ENCODE measurements at regions not wholly inside any gene's neighbourhood (a gene's known extent, or its start where the extent isn't known, plus 50 kb on each side); places are given as distances from the start of the nearest gene placed in this dataset.

GRCh38 chr9:116067566-116067965, 86.0 kb upstream of the PAPPA start (continued):
- no peak for TF ChIP-seq ARID3A (IDR thresholded peaks at IDR 0.05; ENCODE audit: low read depth, low read length)
- TF ChIP-seq GFI1 (CRISPR knock-in tag; IDR thresholded peaks at IDR 0.05; ENCODE audit: borderline replicate concordance) = no peak
- no peak for TF ChIP-seq SIX4 (CRISPR knock-in tag; IDR thresholded peaks at IDR 0.05)
- TF ChIP-seq ZNF878 (CRISPR knock-in tag; IDR thresholded peaks at IDR 0.05) = no peak
- no peak for TF ChIP-seq ARID2 (CRISPR knock-in tag; IDR thresholded peaks at IDR 0.05; ENCODE audit: borderline replicate concordance)
- TF ChIP-seq ATF1 (CRISPR knock-in tag; IDR thresholded peaks at IDR 0.05) = no peak

GRCh38 chr9:116070256-116070914, 83.2 kb upstream of the PAPPA start:
- Histone ChIP-seq H3K27ac (ENCODE audit: extremely low read length, insufficient read depth, low read length) (no peak overlapping the region), H2AFZ (ENCODE audit: low read length) (no peak overlapping the region), H3K9ac (ENCODE audit: insufficient read depth, low read depth, low read length) (no peak overlapping the region), H3K4me3 (replicated peaks in 1 of 3; ENCODE audit: insufficient read depth in 1 of 3, low read depth in 2 of 3, low read length in 3 of 3) (no peak overlapping the region), H3K4me1 (ENCODE audit: insufficient read depth, low read length) (no peaks in the 10 kb centered on the region), H3K36me3 (replicated peaks in 1 of 2; ENCODE audit: control insufficient read depth in 1 of 2, insufficient read depth in 2 of 2, low read length in 2 of 2) (no peaks in the 10 kb centered on the region), H3K27me3 (ENCODE audit: control insufficient read depth in 1 of 2, insufficient read depth in 2 of 2, low read length in 2 of 2) (no peaks in the 10 kb centered on the region), H3K79me2 (ENCODE audit: insufficient read depth, low read length) (no peaks in the 10 kb centered on the region), H3K9me3 (ENCODE audit: low read length) (no peaks in the 10 kb centered on the region), H3K4me2 (ENCODE audit: low read depth, low read length) (no peak overlapping the region), H4K20me1 (ENCODE audit: insufficient read depth, low read length) (no peaks in the 10 kb centered on the region)
- FAIRE-seq = no peak
- intact Hi-C loops (cut with micrococcal nuclease; ENCODE audit: unreplicated experiment) (no loop called here), in situ Hi-C loops (cut with HindIII; ENCODE audit: extremely low pct_ligation_motif_present, low pct_unique_long_range_greater_than_20kb) (no loop called here)
- no peak for ATAC-seq
- WGBS (ENCODE audit: low lambda C conversion rate) = 0% methylated on average over 4 of the region's 4 CpGs
- CTCF ChIA-PET (ENCODE audit: low intra/inter-chr PET ratio, low total read pairs) = no interaction called here
- POLR2A ChIA-PET = no interaction called here
- BruUV-seq (replicated peaks) = no TSS peak
- TF ChIP-seq CSRNP1 (CRISPR knock-in tag; IDR thresholded peaks at IDR 0.05) = no peak
- TF ChIP-seq ZNF337 (CRISPR knock-in tag; IDR thresholded peaks at IDR 0.05; ENCODE audit: borderline replicate concordance, low read depth) = no peak
- no peak for TF ChIP-seq SMARCE1 (IDR thresholded peaks at IDR 0.05; ENCODE audit: borderline replicate concordance)
- TF ChIP-seq ZNF207 (IDR thresholded peaks at IDR 0.05; ENCODE audit: borderline replicate concordance) = no peak
- no peak for TF ChIP-seq YEATS2 (CRISPR knock-in tag; IDR thresholded peaks at IDR 0.05; ENCODE audit: borderline replicate concordance)
- no peak for TF ChIP-seq PHB2 (IDR thresholded peaks at IDR 0.05; ENCODE audit: partially characterized antibody)
- no peak for TF ChIP-seq CREB3 (CRISPR knock-in tag; IDR thresholded peaks at IDR 0.05)
- no peak for TF ChIP-seq ZNF891 (CRISPR knock-in tag; IDR thresholded peaks at IDR 0.05)
- TF ChIP-seq RFX1 (IDR thresholded peaks at IDR 0.05) = no peak
- TF ChIP-seq ZNF362 (CRISPR knock-in tag; IDR thresholded peaks at IDR 0.05; ENCODE audit: borderline replicate concordance) = no peak
- TF ChIP-seq EP300 (IDR thresholded peaks at IDR 0.05; ENCODE audit: low read depth in 2 of 2, low read length in 2 of 2) = no peak
- TF ChIP-seq EP300 (CRISPR knock-in tag; IDR thresholded peaks at IDR 0.05; ENCODE audit: borderline replicate concordance) = no peak
- DNase-seq (ENCODE audit: low spot score) = no peak
